Fibroblast of lung (primary cell): ENCODE measurements at regions not wholly inside any gene's neighbourhood (a gene's known extent, or its start where the extent isn't known, plus 50 kb on each side); places are given as distances from the start of the nearest gene placed in this dataset.
A peak's percentile ranks its signal among the peaks of the same experiment; 100 is the strongest.

Source experiments
- DNase-seq, 2 donors: peaks; one replicate each; pipeline versions ENCODE4 v3.0.0 to v3.0.0-alpha.2; 2010; ENCODE audit warnings: low read depth in 2 of 2
- H2AFZ ChIP-seq: 2 replicates; pipeline ENCODE4 v1.5.1; 2012; ENCODE audit warnings: low read length, control low read depth, inconsistent platforms
- H3K27ac ChIP-seq: 2 replicates; pipeline ENCODE4 v1.5.1; 2011; ENCODE audit warnings: low read length, control low read depth; ENCODE audit not compliant: insufficient read depth
- H3K27me3 ChIP-seq: 2 replicates; pipeline ENCODE4 v1.5.1; 2011; ENCODE audit warnings: mild to moderate bottlenecking, low read length; ENCODE audit not compliant: control insufficient read depth, insufficient read depth
- H3K36me3 ChIP-seq: 2 replicates; pipeline ENCODE4 v1.5.1; 2011; ENCODE audit warnings: low read length; ENCODE audit not compliant: control insufficient read depth, insufficient read depth
- H3K4me1 ChIP-seq: 2 replicates; pipeline ENCODE4 v1.5.1; 2011; ENCODE audit warnings: low read length; ENCODE audit not compliant: control insufficient read depth, insufficient read depth; ENCODE audit errors: extremely low read depth
- H3K4me2 ChIP-seq: 2 replicates; pipeline ENCODE4 v1.5.1; 2011; ENCODE audit warnings: low read length, control low read depth; ENCODE audit not compliant: insufficient read depth; ENCODE audit errors: extremely low read depth
- H3K4me3 ChIP-seq, 4 experiments: fragments of 200-600 bp in 1 of 4; sonication (generic) in 1 of 4; replicated peaks in 1 of 4; 2 replicates each; pipeline ENCODE4 v1.5.1; 2011 to 2016; ENCODE audit warnings: low read length in 4 of 4, low read depth in 3 of 4, mild to moderate bottlenecking in 3 of 4, control low read depth in 2 of 4, inconsistent platforms in 1 of 4, mixed read lengths in 1 of 4; ENCODE audit not compliant: insufficient read depth in 1 of 4; ENCODE audit errors: control extremely low read depth in 1 of 4
- H3K79me2 ChIP-seq: 2 replicates; pipeline ENCODE4 v1.5.1; 2012; ENCODE audit warnings: mild to moderate bottlenecking, low read length, inconsistent platforms; ENCODE audit not compliant: control insufficient read depth, insufficient read depth
- H3K9ac ChIP-seq: 2 replicates; pipeline ENCODE4 v1.5.1; 2011; ENCODE audit warnings: mild to moderate bottlenecking, low read length, control low read depth; ENCODE audit not compliant: insufficient read depth
- H3K9me3 ChIP-seq: 2 replicates; pipeline ENCODE4 v1.5.1; 2012; ENCODE audit warnings: low read depth, low read length; ENCODE audit not compliant: control insufficient read depth, insufficient read depth
- H4K20me1 ChIP-seq: 2 replicates; pipeline ENCODE4 v1.5.1; 2011; ENCODE audit warnings: low read length; ENCODE audit not compliant: control insufficient read depth, insufficient read depth; ENCODE audit errors: extremely low read depth
- CTCF ChIP-seq, 2 donors: IDR thresholded peaks in 1 of 2; conservative IDR thresholded peaks in 1 of 2; 1 replicate in 1 of 2; 2 replicates in 1 of 2; pipeline ENCODE4 v1.5.1; 2011 to 2012; ENCODE audit warnings: low read length in 2 of 2, control low read depth in 1 of 2, inconsistent platforms in 1 of 2, low read depth in 1 of 2, mild to moderate bottlenecking in 1 of 2
- EZH2 ChIP-seq: IDR thresholded peaks from 2 replicates; pipeline ENCODE4 v1.5.1; 2012; ENCODE audit warnings: low read length, control low read depth, mild to moderate bottlenecking; ENCODE audit errors: missing control alignments

- no peaks in the 10 kb centered on the region for H3K36me3 ChIP-seq
- no peak overlapping the region for H3K4me3 ChIP-seq
- TF ChIP-seq CTCF (conservative IDR thresholded peaks at IDR 0.05 in 1 of 2, IDR thresholded peaks at IDR 0.05 in 1 of 2; ENCODE audit: low read depth in 1 of 2, low read length in 2 of 2) (no peak), EZH2 (no peak)
- no peak overlapping the region for H3K4me2 ChIP-seq
- no peak overlapping the region for H3K9ac ChIP-seq
- H3K27me3 ChIP-seq: no peaks in the 10 kb centered on the region
- no peaks in the 10 kb centered on the region for H3K79me2 ChIP-seq
- H4K20me1 ChIP-seq: no peaks in the 10 kb centered on the region
- H3K4me1 ChIP-seq: no peaks in the 10 kb centered on the region
- no peak for DNase-seq
- no peak overlapping the region for H2AFZ ChIP-seq
- H3K27ac ChIP-seq: no peak overlapping the region
- H3K9me3 ChIP-seq: no peaks in the 10 kb centered on the region
Measured at GRCh38 chr14:87155856-87156488, 837.0 kb downstream of the GALC start.

- TF ChIP-seq CTCF (conservative IDR thresholded peaks at IDR 0.05 in 1 of 2, IDR thresholded peaks at IDR 0.05 in 1 of 2; ENCODE audit: low read depth in 1 of 2, low read length in 2 of 2): no peak
- Histone ChIP-seq H3K36me3 (no peaks in the 10 kb centered on the region), H4K20me1 (no peaks in the 10 kb centered on the region), H2AFZ (no peak overlapping the region), H3K4me3 (no peak overlapping the region), H3K9me3 (no peaks in the 10 kb centered on the region), H3K4me1 (no peaks in the 10 kb centered on the region), H3K27me3 (no peaks in the 10 kb centered on the region), H3K27ac (no peak overlapping the region), H3K79me2 (no peaks in the 10 kb centered on the region), H3K9ac (no peak overlapping the region), H3K4me2 (no peak overlapping the region)
- DNase-seq: peak in 1 of 2 donors; percentile 35
Measured at GRCh38 chr14:87153901-87154300, 839.1 kb downstream of the GALC start.

GRCh38 chr14:87153391-87153790 lies 839.6 kb downstream of the GALC start:
- Histone ChIP-seq H3K27ac (no peak overlapping the region), H3K36me3 (no peaks in the 10 kb centered on the region), H2AFZ (no peak overlapping the region), H4K20me1 (no peaks in the 10 kb centered on the region), H3K9me3 (no peaks in the 10 kb centered on the region), H3K4me3 (no peak overlapping the region), H3K4me1 (no peaks in the 10 kb centered on the region), H3K79me2 (no peaks in the 10 kb centered on the region), H3K27me3 (no peaks in the 10 kb centered on the region), H3K4me2 (no peak overlapping the region), H3K9ac (no peak overlapping the region)
- TF ChIP-seq CTCF (conservative IDR thresholded peaks at IDR 0.05 in 1 of 2, IDR thresholded peaks at IDR 0.05 in 1 of 2; ENCODE audit: low read depth in 1 of 2, low read length in 2 of 2) (no peak), EZH2 (no peak)
- DNase-seq: peak in 1 of 2 donors; percentile 29
